SK-N-SH treated with all-trans-retinoic acid at 6 μM for 48 hours (cell line): ENCODE measurements at regions not wholly inside any gene's neighbourhood (a gene's known extent, or its start where the extent isn't known, plus 50 kb on each side); places are given as distances from the start of the nearest gene placed in this dataset.

Experiments used
- ARNTL ChIP-seq: fragments of 450-650 bp; formaldehyde crosslinking; IDR thresholded peaks from 2 replicates; pipeline ENCODE4 v1.5.0; 2020; ENCODE audit warnings: low read depth, mild to moderate bottlenecking, moderate library complexity, borderline replicate concordance
- BACH2 ChIP-seq: fragments of 250-450 bp; sonication (Bioruptor Pico); IDR thresholded peaks from 2 replicates; pipeline ENCODE4 v1.9.0; 2021; ENCODE audit warnings: mild to moderate bottlenecking, borderline replicate concordance
- CSDC2 ChIP-seq: fragments of 250-450 bp; sonication (Bioruptor Pico); IDR thresholded peaks from 2 replicates; pipeline ENCODE4 v1.5.0; 2020; ENCODE audit warnings: mild to moderate bottlenecking, moderate library complexity
- ISL1 ChIP-seq: fragments of 250-450 bp; sonication (Bioruptor Pico); IDR thresholded peaks from 2 replicates; pipeline ENCODE4 v2.1.2; 2022; ENCODE audit warnings: mild to moderate bottlenecking, moderate library complexity
- RARB ChIP-seq: fragments of 250-450 bp; sonication (Bioruptor Pico); IDR thresholded peaks from 2 replicates; pipeline ENCODE4 v1.8.0; 2021; ENCODE audit warnings: mild to moderate bottlenecking, moderate library complexity
- TCF4 ChIP-seq: fragments of 250-450 bp; sonication (Bioruptor Pico); IDR thresholded peaks from 2 replicates; pipeline ENCODE4 v1.8.0; 2021; ENCODE audit warnings: mild to moderate bottlenecking, moderate library complexity, borderline replicate concordance
- ZFP3 ChIP-seq: fragments of 250-450 bp; sonication (Bioruptor Pico); IDR thresholded peaks from 2 replicates; pipeline ENCODE4 v1.5.0; 2020; ENCODE audit warnings: mild to moderate bottlenecking, moderate library complexity
- ZFP30 ChIP-seq: fragments of 450-650 bp; formaldehyde crosslinking; IDR thresholded peaks from 2 replicates; pipeline ENCODE4 v1.5.0; 2022; ENCODE audit warnings: mild to moderate bottlenecking, moderate library complexity
- ZNF565 ChIP-seq: fragments of 450-650 bp; formaldehyde crosslinking; conservative IDR thresholded peaks from 2 replicates; pipeline ENCODE4 v1.5.0; 2020; ENCODE audit warnings: low read depth, mild to moderate bottlenecking, moderate library complexity
- ZNF8 ChIP-seq: fragments of 450-650 bp; formaldehyde crosslinking; IDR thresholded peaks from 2 replicates; pipeline ENCODE4 v1.5.0; 2020; ENCODE audit warnings: mild to moderate bottlenecking, moderate library complexity
- TF ChIP-seq, protein P1 (sequence below): fragments of 250-450 bp; sonication (Bioruptor Pico); IDR thresholded peaks from 2 replicates; pipeline ENCODE4 v1.5.1; 2021; ENCODE audit warnings: mild to moderate bottlenecking, moderate library complexity
- TF ChIP-seq, protein P2 (sequence below): fragments of 250-450 bp; sonication (Bioruptor Pico); IDR thresholded peaks from 2 replicates; pipeline ENCODE4 v1.8.0; 2020; ENCODE audit warnings: mild to moderate bottlenecking, moderate library complexity, borderline replicate concordance

DNA sequence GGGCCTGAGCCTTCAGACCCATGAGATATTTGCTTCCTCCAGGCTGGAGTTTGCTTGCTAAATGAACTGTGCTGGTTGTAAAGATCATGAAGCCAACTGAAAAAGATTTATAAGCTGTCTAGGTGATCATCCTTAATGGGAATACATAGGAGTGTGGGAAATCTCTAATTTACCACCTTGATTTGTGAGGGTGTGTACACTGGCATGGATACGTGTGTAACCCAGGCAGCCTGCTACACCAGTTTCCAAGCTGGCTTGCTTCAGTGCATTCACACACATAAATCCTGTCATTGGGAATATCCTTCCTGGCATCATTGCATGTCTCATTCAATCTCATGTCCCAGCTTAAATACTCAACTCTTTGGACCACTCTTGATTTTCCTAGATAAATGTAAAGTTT, 57.6 kb upstream of the GNG12 start:
- TF ChIP-seq TCF4 (CRISPR knock-in tag) (no peak), ARNTL (CRISPR knock-in tag) (no peak), ZFP30 (CRISPR knock-in tag) (no peak), BACH2 (CRISPR knock-in tag) (no peak), ZFP3 (CRISPR knock-in tag) (no peak), ZNF565 (CRISPR knock-in tag) (no peak), RARB (no peak), CSDC2 (CRISPR knock-in tag) (no peak), ISL1 (no peak), ZNF8 (CRISPR knock-in tag) (no peak)
- TF ChIP-seq, protein P1, sequence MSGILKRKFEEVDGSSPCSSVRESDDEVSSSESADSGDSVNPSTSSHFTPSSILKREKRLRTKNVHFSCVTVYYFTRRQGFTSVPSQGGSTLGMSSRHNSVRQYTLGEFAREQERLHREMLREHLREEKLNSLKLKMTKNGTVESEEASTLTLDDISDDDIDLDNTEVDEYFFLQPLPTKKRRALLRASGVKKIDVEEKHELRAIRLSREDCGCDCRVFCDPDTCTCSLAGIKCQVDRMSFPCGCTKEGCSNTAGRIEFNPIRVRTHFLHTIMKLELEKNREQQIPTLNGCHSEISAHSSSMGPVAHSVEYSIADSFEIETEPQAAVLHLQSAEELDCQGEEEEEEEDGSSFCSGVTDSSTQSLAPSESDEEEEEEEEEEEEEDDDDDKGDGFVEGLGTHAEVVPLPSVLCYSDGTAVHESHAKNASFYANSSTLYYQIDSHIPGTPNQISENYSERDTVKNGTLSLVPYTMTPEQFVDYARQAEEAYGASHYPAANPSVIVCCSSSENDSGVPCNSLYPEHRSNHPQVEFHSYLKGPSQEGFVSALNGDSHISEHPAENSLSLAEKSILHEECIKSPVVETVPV (CRISPR knock-in tag) = no peak
- TF ChIP-seq, protein P2, sequence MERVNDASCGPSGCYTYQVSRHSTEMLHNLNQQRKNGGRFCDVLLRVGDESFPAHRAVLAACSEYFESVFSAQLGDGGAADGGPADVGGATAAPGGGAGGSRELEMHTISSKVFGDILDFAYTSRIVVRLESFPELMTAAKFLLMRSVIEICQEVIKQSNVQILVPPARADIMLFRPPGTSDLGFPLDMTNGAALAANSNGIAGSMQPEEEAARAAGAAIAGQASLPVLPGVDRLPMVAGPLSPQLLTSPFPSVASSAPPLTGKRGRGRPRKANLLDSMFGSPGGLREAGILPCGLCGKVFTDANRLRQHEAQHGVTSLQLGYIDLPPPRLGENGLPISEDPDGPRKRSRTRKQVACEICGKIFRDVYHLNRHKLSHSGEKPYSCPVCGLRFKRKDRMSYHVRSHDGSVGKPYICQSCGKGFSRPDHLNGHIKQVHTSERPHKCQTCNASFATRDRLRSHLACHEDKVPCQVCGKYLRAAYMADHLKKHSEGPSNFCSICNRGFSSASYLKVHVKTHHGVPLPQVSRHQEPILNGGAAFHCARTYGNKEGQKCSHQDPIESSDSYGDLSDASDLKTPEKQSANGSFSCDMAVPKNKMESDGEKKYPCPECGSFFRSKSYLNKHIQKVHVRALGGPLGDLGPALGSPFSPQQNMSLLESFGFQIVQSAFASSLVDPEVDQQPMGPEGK = no peak
